Stimulated activated CD8-positive, alpha-beta memory T cell treated with anti-CD3 and anti-CD28 coated beads, Interleukin-4, amount 100 ng/mL, for 1 hour (primary cell): ENCODE measurements at regions not wholly inside any gene's neighbourhood (a gene's known extent, or its start where the extent isn't known, plus 50 kb on each side); places are given as distances from the start of the nearest gene placed in this dataset.

Experiments used
- DNase-seq, 2 donors: peaks; one replicate each; pipeline ENCODE4 v3.0.0-alpha.2; 2020; ENCODE audit warnings: low read depth in 2 of 2, low spot score in 1 of 2

- no peak for DNase-seq
These were observed 1043.1 kb downstream of the NAALADL2 start for GRCh38 chr3:175902226-175902625.

- no peak for DNase-seq
These were observed 1039.1 kb downstream of the NAALADL2 start for GRCh38 chr3:175898194-175898593.

DNA sequence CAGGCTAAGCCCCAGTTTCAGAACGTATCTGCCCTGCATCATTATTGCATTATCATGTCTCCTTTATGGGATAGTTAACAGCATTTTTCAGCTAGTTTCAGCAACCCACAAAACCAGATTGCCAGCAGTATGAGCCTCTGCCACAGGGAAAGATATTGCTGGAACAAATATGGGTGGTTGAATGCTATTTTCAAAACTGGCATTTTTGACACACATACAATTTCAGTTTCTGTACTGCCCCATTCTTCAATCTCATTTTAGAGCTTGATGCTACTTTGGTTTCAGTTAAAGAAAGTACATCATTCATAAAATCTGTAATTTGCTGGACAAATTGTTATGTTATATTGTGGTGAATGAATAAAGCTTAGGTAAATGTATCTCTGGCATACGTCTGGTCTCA, 1037.5 kb downstream of the NAALADL2 start:
- DNase-seq: no peak

DNA sequence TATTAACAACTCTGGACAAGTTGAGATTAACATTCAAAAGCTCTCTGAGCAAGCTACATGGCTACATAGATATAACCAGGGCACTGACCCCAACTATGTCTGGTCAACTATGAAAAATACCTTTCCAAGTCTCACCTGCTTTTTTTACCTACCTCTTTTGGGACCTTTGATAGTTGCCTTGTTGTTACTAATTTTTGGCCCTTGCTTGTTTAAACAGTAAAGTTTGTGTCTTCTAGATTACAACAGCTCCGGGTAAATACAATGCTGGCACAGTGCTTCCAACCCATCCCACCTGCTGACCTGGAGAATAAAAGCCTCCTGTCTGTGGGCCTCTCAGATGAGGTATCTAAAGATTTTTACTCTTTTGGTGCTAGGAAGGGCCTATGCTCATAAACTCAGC, 1036.6 kb downstream of the NAALADL2 start:
- DNase-seq: no peak

DNA sequence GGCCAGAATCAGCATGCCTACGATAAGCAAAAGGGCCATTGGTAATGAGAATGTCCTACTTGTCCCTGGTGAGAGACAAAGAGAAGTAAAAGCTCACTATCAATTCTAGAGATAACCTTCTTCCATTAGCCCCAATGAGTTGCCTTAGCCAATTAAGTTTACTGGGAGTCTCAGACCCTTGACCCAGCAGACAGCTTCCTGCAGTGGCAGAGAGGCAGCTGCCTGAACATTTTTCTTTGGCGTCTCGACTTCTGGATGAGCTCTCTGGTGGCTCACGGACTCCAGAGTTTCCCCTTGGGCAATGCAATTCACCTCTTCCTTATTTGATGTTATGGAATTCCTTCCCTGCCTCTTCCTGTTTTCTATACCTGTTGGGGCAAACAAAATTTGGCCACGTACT, 1034.4 kb downstream of the NAALADL2 start:
- no peak for DNase-seq

GRCh38 chr3:175890066-175890465, 1030.9 kb downstream of the NAALADL2 start:
- DNase-seq: no peak

- DNase-seq: no peak
These were observed 1026.2 kb downstream of the NAALADL2 start for GRCh38 chr3:175885231-175885766.

- DNase-seq: no peak
These were observed 1020.3 kb downstream of the NAALADL2 start for GRCh38 chr3:175879417-175879816.

DNA sequence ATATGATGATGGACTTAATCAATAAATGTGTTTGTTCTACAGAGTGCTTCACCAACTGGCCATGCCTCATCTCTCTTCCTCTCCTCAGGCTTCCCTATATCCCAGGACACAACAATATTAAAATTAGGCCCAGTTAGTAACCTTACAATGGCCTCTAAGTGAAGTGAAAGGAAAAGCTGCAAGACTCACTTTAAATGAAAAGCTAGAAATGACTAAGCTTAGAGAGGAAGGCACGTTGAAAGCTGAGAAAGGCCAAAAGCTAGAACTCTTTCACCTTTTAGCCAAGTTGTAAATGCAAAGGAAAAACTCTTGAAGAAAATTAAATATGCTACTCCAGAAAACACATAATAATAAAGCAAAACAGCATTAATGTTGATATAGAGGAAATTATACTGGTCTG, 1010.3 kb downstream of the NAALADL2 start:
- DNase-seq: no peak

DNA sequence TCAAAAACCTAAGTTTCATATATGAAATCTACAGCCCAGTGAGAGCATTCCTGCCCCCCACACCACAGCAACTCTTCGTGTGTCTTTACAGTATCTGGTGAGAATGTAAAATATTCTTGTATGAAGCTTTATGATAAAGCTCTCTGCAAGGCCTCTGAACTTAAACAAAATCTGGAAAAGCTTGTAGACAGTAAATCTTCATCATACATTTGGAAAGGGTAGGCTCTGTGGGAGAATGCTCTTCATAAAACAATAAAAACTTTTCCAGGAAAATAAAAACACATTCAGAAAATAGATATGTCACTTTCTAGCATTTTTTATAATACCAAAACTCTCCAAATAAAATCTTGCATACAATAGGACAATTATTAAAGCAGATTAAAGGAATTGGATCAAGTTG, 1009.5 kb downstream of the NAALADL2 start:
- no peak for DNase-seq

GRCh38 chr3:175865724-175866123, 1006.6 kb downstream of the NAALADL2 start:
- DNase-seq: no peak

DNA sequence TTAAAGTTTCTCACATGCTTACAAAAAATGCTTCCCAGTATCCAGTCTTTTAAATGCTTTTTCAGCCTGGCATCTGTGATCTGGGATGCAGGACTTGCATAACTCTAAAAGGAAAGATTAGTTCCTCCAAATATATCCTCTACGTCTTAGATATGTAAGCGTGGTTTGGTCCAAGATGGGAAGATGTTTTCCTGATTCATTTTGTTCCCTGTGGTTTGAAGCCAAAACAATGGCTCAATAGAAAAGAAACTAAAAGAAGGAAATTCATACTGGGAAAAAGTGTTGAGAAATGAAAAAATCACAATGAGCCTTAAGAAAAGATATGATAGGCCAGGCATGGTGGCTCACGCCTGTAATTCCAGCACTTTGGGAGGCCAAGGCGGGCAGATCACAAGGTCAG, 1002.8 kb downstream of the NAALADL2 start:
- no peak for DNase-seq
